OCI-LY1 (cell line): ENCODE measurements at regions not wholly inside any gene's neighbourhood (a gene's known extent, or its start where the extent isn't known, plus 50 kb on each side); places are given as distances from the start of the nearest gene placed in this dataset.

Experiments
- H2AFZ ChIP-seq: fragments of 200-600 bp; sonication (generic), shearing (Covaris generic); 2 replicates; pipeline ENCODE4 v1.6.0; 2014; ENCODE audit warnings: antibody characterized with exemption, mild to moderate bottlenecking, low read length
- H3F3A ChIP-seq: fragments of 200-600 bp; sonication (generic), shearing (Covaris generic); 2 replicates; pipeline ENCODE4 v1.6.0; 2014; ENCODE audit warnings: mild to moderate bottlenecking, antibody characterized with exemption, low read length, moderate library complexity; ENCODE audit not compliant: insufficient read depth
- H3K27ac ChIP-seq: fragments of 200-600 bp; sonication (generic); 2 replicates; pipeline ENCODE4 v1.5.1; 2014; ENCODE audit warnings: low read length, mixed run types, mild to moderate bottlenecking, low read depth; ENCODE audit not compliant: poor library complexity, severe bottlenecking
- H3K27me3 ChIP-seq: fragments of 200-600 bp; sonication (generic); 2 replicates; pipeline ENCODE4 v1.6.0; 2014; ENCODE audit warnings: antibody characterized with exemption, mild to moderate bottlenecking, low read length, moderate library complexity; ENCODE audit not compliant: insufficient read depth
- H3K36me3 ChIP-seq: fragments of 200-600 bp; sonication (generic); 2 replicates; pipeline ENCODE4 v1.6.1; 2014; ENCODE audit warnings: mild to moderate bottlenecking, antibody characterized with exemption, low read length, moderate library complexity, mixed read lengths; ENCODE audit not compliant: insufficient read depth
- H3K4me1 ChIP-seq: fragments of 200-600 bp; sonication (generic); 2 replicates; pipeline ENCODE4 v1.5.1; 2014; ENCODE audit warnings: mild to moderate bottlenecking, low read length, moderate library complexity; ENCODE audit not compliant: insufficient read depth, severe bottlenecking
- H3K4me2 ChIP-seq: fragments of 200-600 bp; sonication (generic), shearing (Covaris generic); 2 replicates; pipeline ENCODE4 v1.6.1; 2014; ENCODE audit warnings: low read length
- H3K4me3 ChIP-seq: fragments of 200-600 bp; sonication (generic); 2 replicates; pipeline ENCODE4 v1.5.1; 2014; ENCODE audit warnings: low read length, low read depth, mild to moderate bottlenecking, mixed read lengths; ENCODE audit not compliant: poor library complexity, severe bottlenecking
- H3K79me2 ChIP-seq: fragments of 200-600 bp; shearing (Covaris generic); 2 replicates; pipeline ENCODE4 v1.6.1; 2016; ENCODE audit warnings: mixed run types, low read length, mixed read lengths; ENCODE audit not compliant: insufficient read depth
- H3K9ac ChIP-seq: fragments of 200-600 bp; sonication (generic), shearing (Covaris generic); 2 replicates; pipeline ENCODE4 v1.6.1; 2014; ENCODE audit warnings: mild to moderate bottlenecking, low read length, mixed read lengths
- H3K9me2 ChIP-seq: fragments of 200-600 bp; sonication (generic), shearing (Covaris generic); 2 replicates; pipeline ENCODE4 v1.6.1; 2014; ENCODE audit warnings: low read depth, mild to moderate bottlenecking, low read length, mixed read lengths
- H3K9me3 ChIP-seq: fragments of 200-600 bp; shearing (Covaris generic); 2 replicates; pipeline ENCODE4 v1.6.1; 2014; ENCODE audit warnings: low read length, mixed read lengths
- H4K20me1 ChIP-seq: fragments of 200-600 bp; sonication (generic), shearing (Covaris generic); 2 replicates; pipeline ENCODE4 v1.6.0; 2016; ENCODE audit warnings: mild to moderate bottlenecking, low read length; ENCODE audit not compliant: insufficient read depth
- CTCF ChIP-seq: fragments of 200-600 bp; sonication (generic), shearing (Covaris generic); IDR thresholded peaks from 2 replicates; pipeline ENCODE4 v1.5.1; 2017; ENCODE audit warnings: mild to moderate bottlenecking, antibody characterized with exemption, low read length, moderate library complexity, mixed read lengths
- EZH2 ChIP-seq: fragments of 200-600 bp; sonication (generic), shearing (Covaris generic); IDR thresholded peaks from 2 replicates; pipeline ENCODE4 v1.8.0; 2017; ENCODE audit warnings: borderline replicate concordance, mixed run types, mild to moderate bottlenecking, antibody characterized with exemption, low read length, moderate library complexity, mixed read lengths

GRCh38 chr4:67397031-67397430, 148.3 kb downstream of the CENPC start:
- no peaks in the 10 kb centered on the region for H3K9me2 ChIP-seq
- TF ChIP-seq CTCF = no peak
- TF ChIP-seq EZH2 = no peak
- no peaks in the 10 kb centered on the region for H3K27me3 ChIP-seq
- no peak overlapping the region for H3K4me3 ChIP-seq
- no peaks in the 10 kb centered on the region for H3K4me1 ChIP-seq
- H3F3A ChIP-seq = no peaks in the 10 kb centered on the region
- H2AFZ ChIP-seq = no peak overlapping the region
- H3K4me2 ChIP-seq = no peak overlapping the region
- H3K9me3 ChIP-seq = no peaks in the 10 kb centered on the region
- no peaks in the 10 kb centered on the region for H3K79me2 ChIP-seq
- no peaks in the 10 kb centered on the region for H4K20me1 ChIP-seq
- H3K9ac ChIP-seq = no peak overlapping the region
- no peaks in the 10 kb centered on the region for H3K36me3 ChIP-seq
- no peak overlapping the region for H3K27ac ChIP-seq

- no peak overlapping the region for H3K4me3 ChIP-seq
- no peak overlapping the region for H3K4me2 ChIP-seq
- no peak overlapping the region for H3K27ac ChIP-seq
- no peaks in the 10 kb centered on the region for H4K20me1 ChIP-seq
- no peaks in the 10 kb centered on the region for H3K79me2 ChIP-seq
- no peaks in the 10 kb centered on the region for H3K9me2 ChIP-seq
- TF ChIP-seq CTCF (no peak), EZH2 (no peak)
- no peak overlapping the region for H3K9ac ChIP-seq
- no peaks in the 10 kb centered on the region for H3F3A ChIP-seq
- no peaks in the 10 kb centered on the region for H3K9me3 ChIP-seq
- H3K27me3 ChIP-seq = no peaks in the 10 kb centered on the region
- H3K36me3 ChIP-seq = no peaks in the 10 kb centered on the region
- H3K4me1 ChIP-seq = no peaks in the 10 kb centered on the region
- no peak overlapping the region for H2AFZ ChIP-seq
Observed at GRCh38 chr4:67396008-67396407, 149.3 kb downstream of the CENPC start.

- H3K4me2 ChIP-seq = no peak overlapping the region
- H3K27ac ChIP-seq = no peak overlapping the region
- no peak overlapping the region for H3K4me3 ChIP-seq
- no peak for TF ChIP-seq EZH2
- TF ChIP-seq CTCF = no peak
- no peaks in the 10 kb centered on the region for H3F3A ChIP-seq
- H3K36me3 ChIP-seq = no peaks in the 10 kb centered on the region
- H3K79me2 ChIP-seq = no peaks in the 10 kb centered on the region
- H4K20me1 ChIP-seq = no peaks in the 10 kb centered on the region
- no peaks in the 10 kb centered on the region for H3K9me2 ChIP-seq
- H2AFZ ChIP-seq = no peak overlapping the region
- H3K9ac ChIP-seq = no peak overlapping the region
- H3K27me3 ChIP-seq = no peaks in the 10 kb centered on the region
- no peaks in the 10 kb centered on the region for H3K9me3 ChIP-seq
- H3K4me1 ChIP-seq = no peaks in the 10 kb centered on the region
Observed at GRCh38 chr4:67394879-67395278, 150.4 kb downstream of the CENPC start.
